22Rv1 (cell line): ENCODE measurements at regions not wholly inside any gene's neighbourhood (a gene's known extent, or its start where the extent isn't known, plus 50 kb on each side); places are given as distances from the start of the nearest gene placed in this dataset.

Experiments
- CTCF ChIP-seq: fragments of 450-650 bp; IDR thresholded peaks from 2 replicates; pipeline ENCODE4 v1.5.1; 2017; ENCODE audit warnings: mild to moderate bottlenecking
- ZFX ChIP-seq: fragments of 450-650 bp; IDR thresholded peaks from 2 replicates; pipeline ENCODE4 v1.6.1; 2017; ENCODE audit warnings: antibody characterized with exemption, borderline replicate concordance

GRCh38 chr6:4638641-4639040 lies 137.6 kb upstream of the CDYL start:
- TF ChIP-seq CTCF (no peak), ZFX (no peak)
